ENCODE measurements at regions not wholly inside any gene's neighbourhood (a gene's known extent, or its start where the extent isn't known, plus 50 kb on each side); places are given as distances from the start of the nearest gene placed in this dataset.
"Not testable (repeated sequence)": the region's sequence is repeated elsewhere in the genome, so short reads cannot be mapped to it uniquely, and the experiment has no call there.

- DNase-seq, result no peak
Measured at GRCh38 chr6:12523726-12524125, 192.8 kb upstream of the PHACTR1 start.

- no peak for DNase-seq
Measured at GRCh38 chr6:12525276-12525675, 191.3 kb upstream of the PHACTR1 start.

GRCh38 chr6:12527339-12527738, 189.2 kb upstream of the PHACTR1 start:
- DNase-seq, result no peak

- DNase-seq, result no peak
Measured at GRCh38 chr6:12528136-12528535, 188.4 kb upstream of the PHACTR1 start.

- DNase-seq, result no peak
Measured at GRCh38 chr6:12528581-12529363, 187.8 kb upstream of the PHACTR1 start.

- no peak for DNase-seq
Measured at GRCh38 chr6:12529364-12530019, 187.1 kb upstream of the PHACTR1 start.

GRCh38 chr6:12530345-12530744, 186.2 kb upstream of the PHACTR1 start:
- no peak for DNase-seq

- DNase-seq, result no peak
Measured at GRCh38 chr6:12533586-12533985, 183.0 kb upstream of the PHACTR1 start.

GRCh38 chr6:12534069-12534853, 182.3 kb upstream of the PHACTR1 start:
- DNase-seq, result no peak

- no peak for DNase-seq
Measured at GRCh38 chr6:12535586-12536314, 180.8 kb upstream of the PHACTR1 start.

- no peak for DNase-seq
Measured at GRCh38 chr6:12536416-12536815, 180.2 kb upstream of the PHACTR1 start.

GRCh38 chr6:12537389-12537788, 179.2 kb upstream of the PHACTR1 start:
- DNase-seq, result no peak

GRCh38 chr6:12538881-12539357, 177.6 kb upstream of the PHACTR1 start:
- no peak for DNase-seq

GRCh38 chr6:12542319-12543115, 174.1 kb upstream of the PHACTR1 start:
- not testable (repeated sequence) for DNase-seq

GRCh38 chr6:12543953-12544352, 172.6 kb upstream of the PHACTR1 start:
- no peak for DNase-seq

- DNase-seq, result no peak
Measured at GRCh38 chr6:12544821-12545565, 171.6 kb upstream of the PHACTR1 start.

GRCh38 chr6:12545619-12546409, 170.8 kb upstream of the PHACTR1 start:
- no peak for DNase-seq

GRCh38 chr6:12546410-12547002, 170.1 kb upstream of the PHACTR1 start:
- no peak for DNase-seq

- DNase-seq, result no peak
Measured at GRCh38 chr6:12548526-12548925, 168.0 kb upstream of the PHACTR1 start.

- not testable (repeated sequence) for DNase-seq
Measured at GRCh38 chr6:12549445-12549844, 167.1 kb upstream of the PHACTR1 start.
